ENCODE measurements at regions not wholly inside any gene's neighbourhood (a gene's known extent, or its start where the extent isn't known, plus 50 kb on each side); places are given as distances from the start of the nearest gene placed in this dataset.

GRCh38 chr2:204143216-204144014 is 206.9 kb downstream of the ICOS start:
- Histone ChIP-seq H3K9me2 (replicated peaks; ENCODE audit: insufficient read depth, low read length) (no peaks in the 10 kb centered on the region), H3K36me3 (ENCODE audit: low read length) (no peaks in the 10 kb centered on the region), H3K4me2 (ENCODE audit: low read depth, low read length, poor library complexity, severe bottlenecking) (no peak overlapping the region), H3K27ac (ENCODE audit: low read depth, low read length) (no peak overlapping the region), H3F3A (ENCODE audit: insufficient read depth) (no peaks in the 10 kb centered on the region), H3K27me3 (ENCODE audit: low read length) (no peaks in the 10 kb centered on the region), H3K79me2 (ENCODE audit: insufficient read depth, low read length) (no peaks in the 10 kb centered on the region), H3K9me3 (ENCODE audit: insufficient read depth, low read length) (no peaks in the 10 kb centered on the region), H2AFZ (ENCODE audit: low read depth, low read length, severe bottlenecking) (no peak overlapping the region), H4K20me1 (ENCODE audit: low read depth, low read length) (no peaks in the 10 kb centered on the region), H3K4me3 (ENCODE audit: insufficient read depth, low read length, poor library complexity, severe bottlenecking) (no peak overlapping the region), H3K9ac (ENCODE audit: low read length) (no peak overlapping the region)
- no peak for TF ChIP-seq EZH2phosphoT487 (conservative IDR thresholded peaks at IDR 0.05; ENCODE audit: low read length)
- TF ChIP-seq CTCF (IDR thresholded peaks at IDR 0.05; ENCODE audit: insufficient read depth, low read length, poor library complexity, severe bottlenecking) = no peak

- Histone ChIP-seq H3K79me2 (ENCODE audit: insufficient read depth, low read length) (no peaks in the 10 kb centered on the region), H3K36me3 (ENCODE audit: low read length) (no peaks in the 10 kb centered on the region), H3K4me3 (ENCODE audit: insufficient read depth, low read length, poor library complexity, severe bottlenecking) (no peak overlapping the region), H3K9me3 (ENCODE audit: insufficient read depth, low read length) (no peaks in the 10 kb centered on the region), H3K27me3 (ENCODE audit: low read length) (no peaks in the 10 kb centered on the region), H3K4me2 (ENCODE audit: low read depth, low read length, poor library complexity, severe bottlenecking) (no peak overlapping the region), H3F3A (ENCODE audit: insufficient read depth) (no peaks in the 10 kb centered on the region), H2AFZ (ENCODE audit: low read depth, low read length, severe bottlenecking) (no peak overlapping the region), H3K27ac (ENCODE audit: low read depth, low read length) (no peak overlapping the region), H3K9ac (ENCODE audit: low read length) (no peak overlapping the region), H4K20me1 (ENCODE audit: low read depth, low read length) (no peaks in the 10 kb centered on the region), H3K9me2 (replicated peaks; ENCODE audit: insufficient read depth, low read length) (no peaks in the 10 kb centered on the region)
- no peak for TF ChIP-seq CTCF (IDR thresholded peaks at IDR 0.05; ENCODE audit: insufficient read depth, low read length, poor library complexity, severe bottlenecking)
Observed at GRCh38 chr2:204144492-204144891, 207.9 kb downstream of the ICOS start.

GRCh38 chr2:204145263-204145751 is 208.7 kb downstream of the ICOS start:
- H3K27me3 ChIP-seq (ENCODE audit: low read length) = no peaks in the 10 kb centered on the region
- no peak overlapping the region for H3K27ac ChIP-seq (ENCODE audit: low read depth, low read length)
- H3F3A ChIP-seq (ENCODE audit: insufficient read depth) = no peaks in the 10 kb centered on the region
- no peaks in the 10 kb centered on the region for H3K9me2 ChIP-seq (replicated peaks; ENCODE audit: insufficient read depth, low read length)
- no peak overlapping the region for H3K4me3 ChIP-seq (ENCODE audit: insufficient read depth, low read length, poor library complexity, severe bottlenecking)
- H3K9me3 ChIP-seq (ENCODE audit: insufficient read depth, low read length) = no peaks in the 10 kb centered on the region
- no peak overlapping the region for H3K9ac ChIP-seq (ENCODE audit: low read length)
- H3K36me3 ChIP-seq (ENCODE audit: low read length) = no peaks in the 10 kb centered on the region
- H4K20me1 ChIP-seq (ENCODE audit: low read depth, low read length) = no peaks in the 10 kb centered on the region
- H2AFZ ChIP-seq (ENCODE audit: low read depth, low read length, severe bottlenecking) = no peak overlapping the region
- H3K4me2 ChIP-seq (ENCODE audit: low read depth, low read length, poor library complexity, severe bottlenecking) = peak overlapping the region; percentile 31
- H3K79me2 ChIP-seq (ENCODE audit: insufficient read depth, low read length) = no peaks in the 10 kb centered on the region
- no peak for TF ChIP-seq EZH2phosphoT487 (conservative IDR thresholded peaks at IDR 0.05; ENCODE audit: low read length)
- peak; percentile 90 for TF ChIP-seq CTCF (IDR thresholded peaks at IDR 0.05; ENCODE audit: insufficient read depth, low read length, poor library complexity, severe bottlenecking)
